Fibroblast of pulmonary artery (primary cell): ENCODE measurements at regions not wholly inside any gene's neighbourhood (a gene's known extent, or its start where the extent isn't known, plus 50 kb on each side); places are given as distances from the start of the nearest gene placed in this dataset.

Experiments used
- DNase-seq: peaks from one replicate; pipeline ENCODE4 v3.0.0-alpha.2; 2010; ENCODE audit warnings: low read depth
- H3K4me3 ChIP-seq: replicated peaks from 2 replicates; pipeline ENCODE4 v1.5.1; 2011; ENCODE audit warnings: low read depth, mild to moderate bottlenecking, control low read depth, low read length, moderate library complexity
- CTCF ChIP-seq: IDR thresholded peaks from 2 replicates; pipeline ENCODE4 v1.5.1; 2011; ENCODE audit warnings: mild to moderate bottlenecking, control low read depth, low read length, inconsistent platforms; ENCODE audit errors: missing control alignments

- no peak overlapping the region for H3K4me3 ChIP-seq
- TF ChIP-seq CTCF = no peak
- DNase-seq = peak; percentile 65
Observed at GRCh38 chr1:96968983-96969382, 247.4 kb downstream of the PTBP2 start.

- DNase-seq = no peak
- H3K4me3 ChIP-seq = no peak overlapping the region
- TF ChIP-seq CTCF = no peak
Observed at GRCh38 chr1:96969656-96970163, 248.1 kb downstream of the PTBP2 start.

- no peak for DNase-seq
- H3K4me3 ChIP-seq = no peak overlapping the region
- TF ChIP-seq CTCF = no peak
Observed at GRCh38 chr1:96971439-96971838, 249.9 kb downstream of the PTBP2 start.

GRCh38 chr1:96971849-96972602 lies 250.4 kb downstream of the PTBP2 start:
- TF ChIP-seq CTCF = no peak
- H3K4me3 ChIP-seq = no peak overlapping the region
- DNase-seq = no peak

GRCh38 chr1:96973605-96974004 lies 252.0 kb downstream of the PTBP2 start:
- no peak overlapping the region for H3K4me3 ChIP-seq
- no peak for TF ChIP-seq CTCF
- DNase-seq = peak; percentile 31

- DNase-seq = no peak
- no peak overlapping the region for H3K4me3 ChIP-seq
- TF ChIP-seq CTCF = no peak
Observed at GRCh38 chr1:96978444-96978843, 256.9 kb downstream of the PTBP2 start.

- H3K4me3 ChIP-seq = no peak overlapping the region
- no peak for DNase-seq
- TF ChIP-seq CTCF = no peak
Observed at GRCh38 chr1:96978901-96979300, 257.3 kb downstream of the PTBP2 start.
